Immature natural killer cell (primary cell): ENCODE measurements at regions not wholly inside any gene's neighbourhood (a gene's known extent, or its start where the extent isn't known, plus 50 kb on each side); places are given as distances from the start of the nearest gene placed in this dataset.

Experiments
- DNase-seq, 3 donors: peaks; one replicate each; pipeline ENCODE4 v3.0.0; 2022; ENCODE audit warnings: mixed read lengths in 1 of 3
- H3K27ac Mint-ChIP-seq, 6 donors: one replicate each; pipeline ENCODE4 v1.8.0; 2020; ENCODE audit warnings: mixed read lengths in 6 of 6, mild to moderate bottlenecking in 5 of 6, inconsistent platforms in 4 of 6, moderate library complexity in 3 of 6
- H3K27me3 Mint-ChIP-seq, 3 donors: one replicate each; pipeline ENCODE4 v1.8.0; 2020 to 2021; ENCODE audit warnings: low read depth in 3 of 3, mild to moderate bottlenecking in 3 of 3, mixed read lengths in 3 of 3, moderate library complexity in 3 of 3, inconsistent platforms in 1 of 3
- H3K36me3 Mint-ChIP-seq, 3 donors: one replicate each; pipeline ENCODE4 v1.8.0; 2020; ENCODE audit warnings: mixed read lengths in 3 of 3, inconsistent platforms in 2 of 3, mild to moderate bottlenecking in 2 of 3
- H3K4me1 Mint-ChIP-seq, 2 donors: one replicate each; pipeline ENCODE4 v1.8.0; 2020; ENCODE audit warnings: inconsistent platforms in 2 of 2, mild to moderate bottlenecking in 2 of 2, mixed read lengths in 2 of 2, moderate library complexity in 1 of 2
- H3K4me3 Mint-ChIP-seq, 5 donors: one replicate each; pipeline ENCODE4 v1.8.0; 2020; ENCODE audit warnings: mild to moderate bottlenecking in 5 of 5, mixed read lengths in 5 of 5, inconsistent platforms in 3 of 5, moderate library complexity in 3 of 5
- H3K9me3 Mint-ChIP-seq, 6 donors: one replicate each; pipeline ENCODE4 v1.8.0; 2020; ENCODE audit warnings: mild to moderate bottlenecking in 6 of 6, mixed read lengths in 6 of 6, inconsistent platforms in 4 of 6, moderate library complexity in 3 of 6

DNA sequence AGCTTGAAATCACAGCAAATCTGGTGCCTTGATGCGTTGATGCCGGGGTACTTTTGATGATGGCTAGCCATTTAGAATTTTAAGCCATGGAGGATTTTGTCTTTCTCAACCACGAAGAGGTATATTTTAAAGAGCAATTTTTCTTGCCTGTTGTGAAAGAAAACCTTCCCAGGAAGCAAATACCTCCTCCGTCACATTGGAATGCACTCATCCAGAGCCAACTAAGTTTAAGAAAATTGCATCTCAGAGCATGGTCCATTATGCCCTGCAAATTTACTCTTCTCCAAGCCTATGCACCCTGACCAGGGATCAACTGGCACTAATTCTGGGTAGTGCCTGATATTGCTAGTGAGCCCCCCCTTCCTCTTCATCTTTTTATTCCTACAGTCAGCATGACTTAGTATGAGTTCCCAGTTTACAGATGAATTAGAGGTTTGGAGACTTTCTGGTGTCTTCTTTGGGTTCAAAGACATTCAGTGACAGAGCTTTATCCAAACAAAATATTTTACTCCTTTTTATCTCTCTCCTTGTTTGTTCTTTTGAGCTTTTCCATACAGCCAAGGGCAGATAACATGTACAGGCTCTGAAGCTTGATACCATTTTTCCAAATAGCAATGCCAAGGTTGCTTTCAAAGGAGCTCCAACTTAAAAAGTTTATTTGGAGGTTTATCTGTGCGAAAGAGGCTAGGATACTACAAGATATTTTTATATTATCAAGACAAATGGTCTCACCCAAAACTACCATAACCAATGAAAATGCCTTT, 56.6 kb upstream of the ANK3 start:
- H3K4me1 Mint-ChIP-seq = peaks cover 7 to 11% of the 10 kb centered on the region in 2 donors
- peaks cover 0 to 3% (median 2%) of the 10 kb centered on the region in 3 donors for H3K27me3 Mint-ChIP-seq
- H3K36me3 Mint-ChIP-seq = no peaks in the 10 kb centered on the region
- no peak for DNase-seq
- H3K27ac Mint-ChIP-seq = no peak overlapping the region
- no peak overlapping the region for H3K4me3 Mint-ChIP-seq
- peaks cover 0 to 2% (median 0%) of the 10 kb centered on the region in 6 donors for H3K9me3 Mint-ChIP-seq

DNA sequence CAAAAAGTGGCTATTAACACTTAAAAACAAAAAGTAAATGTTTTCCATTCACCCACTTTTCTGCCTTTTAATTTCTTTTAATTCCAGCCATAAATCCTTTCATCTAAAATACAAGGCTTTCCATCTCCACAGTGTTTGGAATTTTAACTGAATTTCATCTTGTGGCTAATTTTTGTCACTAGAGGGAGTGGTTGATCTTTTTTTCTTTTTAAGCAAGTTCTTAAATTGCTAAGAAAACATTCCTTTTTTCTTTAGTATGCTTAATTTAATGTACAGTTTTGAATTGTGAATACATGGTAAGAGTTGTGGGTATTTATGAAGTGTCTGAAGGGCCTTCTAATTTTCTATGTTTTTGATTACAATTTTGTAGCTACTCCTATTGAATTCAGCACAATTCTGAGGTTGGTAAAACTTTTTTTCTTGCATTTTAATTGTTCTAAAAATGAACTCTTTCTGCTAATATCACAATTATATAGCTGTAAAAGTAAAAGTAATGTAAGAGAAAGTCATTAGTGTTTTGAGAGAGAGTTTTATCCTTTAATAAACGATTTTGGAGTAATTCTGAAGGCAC, 54.9 kb upstream of the ANK3 start:
- Mint-ChIP-seq H3K4me3 (no peak overlapping the region), H3K27me3 (peaks cover 0 to 3% (median 2%) of the 10 kb centered on the region in 3 donors), H3K27ac (no peak overlapping the region), H3K9me3 (peaks cover 0 to 2% (median 0%) of the 10 kb centered on the region in 6 donors), H3K4me1 (peaks cover 7 to 11% of the 10 kb centered on the region in 2 donors), H3K36me3 (no peaks in the 10 kb centered on the region)
- DNase-seq = no peak

- no peak overlapping the region for H3K27ac Mint-ChIP-seq
- no peaks in the 10 kb centered on the region for H3K36me3 Mint-ChIP-seq
- H3K27me3 Mint-ChIP-seq = peaks cover 0 to 2% (median under 1%) of the 10 kb centered on the region in 3 donors
- peaks cover 7 to 11% of the 10 kb centered on the region in 2 donors for H3K4me1 Mint-ChIP-seq
- H3K9me3 Mint-ChIP-seq = no peaks in the 10 kb centered on the region
- DNase-seq = no peak
- H3K4me3 Mint-ChIP-seq = no peak overlapping the region
Observed at GRCh38 chr10:60443346-60443745, 53.7 kb upstream of the ANK3 start.

GRCh38 chr10:60441515-60441914, 51.8 kb upstream of the ANK3 start:
- Mint-ChIP-seq H3K9me3 (no peaks in the 10 kb centered on the region), H3K4me1 (peaks cover 0 to 1% of the 10 kb centered on the region in 2 donors), H3K27me3 (peaks cover 0 to 3% (median 2%) of the 10 kb centered on the region in 3 donors), H3K36me3 (no peaks in the 10 kb centered on the region), H3K27ac (no peak overlapping the region), H3K4me3 (no peak overlapping the region)
- no peak for DNase-seq

DNA sequence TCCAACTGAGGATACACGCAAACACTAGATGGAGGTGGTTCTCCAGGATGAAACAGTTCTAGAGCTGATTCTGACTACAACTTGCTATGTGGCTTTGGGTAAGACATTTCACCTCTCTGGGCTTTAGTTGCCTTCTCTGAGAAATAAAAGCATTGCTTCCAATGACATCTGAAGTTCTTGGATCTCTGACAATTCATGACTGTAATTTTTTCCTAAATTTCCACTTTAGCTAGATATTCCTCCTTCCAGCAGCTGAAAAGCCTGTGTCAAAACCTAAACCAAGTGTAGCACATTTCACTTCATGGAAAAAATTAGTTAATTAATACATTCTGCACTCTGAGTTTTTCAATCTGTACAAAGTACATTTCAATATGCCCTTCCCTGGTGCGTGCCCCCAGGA, 50.0 kb upstream of the ANK3 start:
- Mint-ChIP-seq H3K27me3 (peaks cover 0 to 3% (median 2%) of the 10 kb centered on the region in 3 donors), H3K9me3 (no peaks in the 10 kb centered on the region), H3K27ac (no peak overlapping the region), H3K36me3 (no peaks in the 10 kb centered on the region), H3K4me3 (no peak overlapping the region), H3K4me1 (no peaks in the 10 kb centered on the region)
- DNase-seq = no peak
